ENCODE measurements at regions not wholly inside any gene's neighbourhood (a gene's known extent, or its start where the extent isn't known, plus 50 kb on each side); places are given as distances from the start of the nearest gene placed in this dataset.

- TF ChIP-seq, protein P1, sequence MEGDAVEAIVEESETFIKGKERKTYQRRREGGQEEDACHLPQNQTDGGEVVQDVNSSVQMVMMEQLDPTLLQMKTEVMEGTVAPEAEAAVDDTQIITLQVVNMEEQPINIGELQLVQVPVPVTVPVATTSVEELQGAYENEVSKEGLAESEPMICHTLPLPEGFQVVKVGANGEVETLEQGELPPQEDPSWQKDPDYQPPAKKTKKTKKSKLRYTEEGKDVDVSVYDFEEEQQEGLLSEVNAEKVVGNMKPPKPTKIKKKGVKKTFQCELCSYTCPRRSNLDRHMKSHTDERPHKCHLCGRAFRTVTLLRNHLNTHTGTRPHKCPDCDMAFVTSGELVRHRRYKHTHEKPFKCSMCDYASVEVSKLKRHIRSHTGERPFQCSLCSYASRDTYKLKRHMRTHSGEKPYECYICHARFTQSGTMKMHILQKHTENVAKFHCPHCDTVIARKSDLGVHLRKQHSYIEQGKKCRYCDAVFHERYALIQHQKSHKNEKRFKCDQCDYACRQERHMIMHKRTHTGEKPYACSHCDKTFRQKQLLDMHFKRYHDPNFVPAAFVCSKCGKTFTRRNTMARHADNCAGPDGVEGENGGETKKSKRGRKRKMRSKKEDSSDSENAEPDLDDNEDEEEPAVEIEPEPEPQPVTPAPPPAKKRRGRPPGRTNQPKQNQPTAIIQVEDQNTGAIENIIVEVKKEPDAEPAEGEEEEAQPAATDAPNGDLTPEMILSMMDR (IDR thresholded peaks at IDR 0.05), result no peak
- TF ChIP-seq EP300 (IDR thresholded peaks at IDR 0.05), result no peak
These were observed 69.4 kb upstream of the HGFAC start for GRCh38 chr4:3372264-3372932.
